GM08714 (cell line): ENCODE measurements at regions not wholly inside any gene's neighbourhood (a gene's known extent, or its start where the extent isn't known, plus 50 kb on each side); places are given as distances from the start of the nearest gene placed in this dataset.

Source experiments
- H3K4me3 ChIP-seq: fragments of 200-500 bp; sonication (Bioruptor generic); 2 replicates; pipeline ENCODE4 v1.5.1; 2014; ENCODE audit warnings: mild to moderate bottlenecking, low read length, inconsistent platforms
- ZNF274 ChIP-seq: IDR thresholded peaks from 2 replicates; pipeline ENCODE4 v1.6.1; 2012; ENCODE audit warnings: mild to moderate bottlenecking, low read depth, low read length

GRCh38 chr2:147181351-147182029, 663.3 kb upstream of the ACVR2A start:
- no peak for TF ChIP-seq ZNF274
- H3K4me3 ChIP-seq, result no peak overlapping the region

- no peak for TF ChIP-seq ZNF274
- no peak overlapping the region for H3K4me3 ChIP-seq
These were observed 667.6 kb upstream of the ACVR2A start for GRCh38 chr2:147177071-147177857.

- TF ChIP-seq ZNF274, result no peak
- no peak overlapping the region for H3K4me3 ChIP-seq
These were observed 670.0 kb upstream of the ACVR2A start for GRCh38 chr2:147174824-147175254.

- no peak overlapping the region for H3K4me3 ChIP-seq
- TF ChIP-seq ZNF274, result no peak
These were observed 671.0 kb upstream of the ACVR2A start for GRCh38 chr2:147173798-147174197.

GRCh38 chr2:147173189-147173581, 671.6 kb upstream of the ACVR2A start:
- H3K4me3 ChIP-seq, result no peak overlapping the region
- TF ChIP-seq ZNF274, result no peak

GRCh38 chr2:147172493-147173188, 672.2 kb upstream of the ACVR2A start:
- H3K4me3 ChIP-seq, result no peak overlapping the region
- TF ChIP-seq ZNF274, result no peak

GRCh38 chr2:147171941-147172340, 672.9 kb upstream of the ACVR2A start:
- TF ChIP-seq ZNF274, result no peak
- no peak overlapping the region for H3K4me3 ChIP-seq

- no peak for TF ChIP-seq ZNF274
- no peak overlapping the region for H3K4me3 ChIP-seq
These were observed 673.9 kb upstream of the ACVR2A start for GRCh38 chr2:147170932-147171331.

- TF ChIP-seq ZNF274, result no peak
These were observed 679.0 kb upstream of the ACVR2A start for GRCh38 chr2:147165697-147166382.

GRCh38 chr2:147164563-147164962, 680.3 kb upstream of the ACVR2A start:
- no peak for TF ChIP-seq ZNF274

More at GRCh38 chr2:147165697-147166382, 679.0 kb upstream of the ACVR2A start:
- no peak overlapping the region for H3K4me3 ChIP-seq

GRCh38 chr2:147161746-147162145, 683.1 kb upstream of the ACVR2A start:
- no peak for TF ChIP-seq ZNF274
- H3K4me3 ChIP-seq, result no peak overlapping the region

More at GRCh38 chr2:147164563-147164962, 680.3 kb upstream of the ACVR2A start:
- no peak overlapping the region for H3K4me3 ChIP-seq

- no peak overlapping the region for H3K4me3 ChIP-seq
These were observed 687.9 kb upstream of the ACVR2A start for GRCh38 chr2:147156970-147157369.

GRCh38 chr2:147150241-147150635, 694.6 kb upstream of the ACVR2A start:
- no peak for TF ChIP-seq ZNF274
- H3K4me3 ChIP-seq, result no peak overlapping the region

More at GRCh38 chr2:147156970-147157369, 687.9 kb upstream of the ACVR2A start:
- no peak for TF ChIP-seq ZNF274
